IMR-90 (cell line): ENCODE measurements at regions not wholly inside any gene's neighbourhood (a gene's known extent, or its start where the extent isn't known, plus 50 kb on each side); places are given as distances from the start of the nearest gene placed in this dataset.

Experiments
- ATAC-seq: fragments of 200-7000 bp; cut with Tn5 transposase; 2 replicates; pipeline ENCODE4 v1.9.1; 2020; ENCODE audit warnings: low read depth, mild to moderate bottlenecking, moderate library complexity
- BruUV-seq: library from RNA; stranded (reverse); fragments of 400-500 nt; replicated peaks from 2 replicates; lab custom pipeline; 2021; lab: Mats Ljungman, UMichigan
- CTCF ChIA-PET: fragments of 300-600 bp; formaldehyde crosslinking; extraction: SDS; loops from one replicate; lab custom pipeline; 2021; ENCODE audit warnings: antibody characterized with exemption; lab: Yijun Ruan, JAX
- POLR2A ChIA-PET: fragments of 300-600 bp; sonication (Branson Sonifier 250); formaldehyde crosslinking; loops from one replicate; lab custom pipeline; 2022; ENCODE audit warnings: antibody characterized with exemption; ENCODE audit not compliant: unreplicated experiment; lab: Charles Lee
- DNase-seq: peaks from one replicate; pipeline ENCODE4 v3.0.0; 2013
- H2AFZ ChIP-seq: replicated peaks from 2 replicates; pipeline ENCODE3; 2013; ENCODE audit warnings: low read length, mild to moderate bottlenecking; ENCODE audit not compliant: poor library complexity
- H2AK5ac ChIP-seq: 2 replicates; pipeline ENCODE4 v1.6.1; 2013; ENCODE audit warnings: low read depth, low read length, inconsistent platforms
- H2AK9ac ChIP-seq: replicated peaks from 2 replicates; pipeline ENCODE3; 2013; ENCODE audit warnings: mild to moderate bottlenecking, low read depth, low read length, moderate library complexity; ENCODE audit not compliant: poor library complexity
- H2BK120ac ChIP-seq: 2 replicates; pipeline ENCODE4 v1.6.1; 2013; ENCODE audit warnings: low read depth, low read length, inconsistent platforms
- H2BK15ac ChIP-seq: 3 replicates; pipeline ENCODE4 v1.6.1; 2013; ENCODE audit warnings: low read depth, low read length, inconsistent platforms
- H2BK20ac ChIP-seq: 2 replicates; pipeline ENCODE4 v1.6.1; 2013; ENCODE audit warnings: low read depth, mild to moderate bottlenecking, inconsistent platforms, low read length, moderate library complexity
- H2BK5ac ChIP-seq: 2 replicates; pipeline ENCODE4 v1.6.1; 2013; ENCODE audit warnings: mild to moderate bottlenecking, low read depth, low read length, inconsistent platforms; ENCODE audit not compliant: poor library complexity, severe bottlenecking
- H3K14ac ChIP-seq: replicated peaks from 2 replicates; pipeline ENCODE4 v1.6.1; 2013; ENCODE audit warnings: low read depth, low read length, inconsistent platforms
- H3K18ac ChIP-seq: 2 replicates; pipeline ENCODE4 v1.6.1; 2013; ENCODE audit warnings: low read depth, low read length, control low read depth
- H3K23ac ChIP-seq: 2 replicates; pipeline ENCODE4 v1.6.1; 2013; ENCODE audit warnings: low read depth, low read length, inconsistent platforms
- H3K27ac ChIP-seq: 2 replicates; pipeline ENCODE4 v1.5.1; 2013; ENCODE audit warnings: mild to moderate bottlenecking, control low read depth, low read length; ENCODE audit not compliant: insufficient read depth
- H3K27me3 ChIP-seq: 2 replicates; pipeline ENCODE4 v1.6.1; 2013; ENCODE audit warnings: low read length; ENCODE audit not compliant: control insufficient read depth, insufficient read depth
- H3K36me3 ChIP-seq: 2 replicates; pipeline ENCODE4 v1.6.1; 2013; ENCODE audit warnings: low read length, mixed read lengths; ENCODE audit not compliant: control insufficient read depth, insufficient read depth
- H3K4ac ChIP-seq: 2 replicates; pipeline ENCODE4 v1.6.1; 2013; ENCODE audit warnings: low read depth, low read length, inconsistent platforms
- H3K4me1 ChIP-seq: 2 replicates; pipeline ENCODE4 v1.6.1; 2013; ENCODE audit warnings: low read length, mixed read lengths; ENCODE audit not compliant: control insufficient read depth, insufficient read depth
- H3K4me2 ChIP-seq: 2 replicates; pipeline ENCODE4 v1.6.1; 2013; ENCODE audit warnings: low read depth, mild to moderate bottlenecking, control low read depth, low read length, moderate library complexity
- H3K4me3 ChIP-seq: 2 replicates; pipeline ENCODE4 v1.5.1; 2013; ENCODE audit warnings: low read depth, mild to moderate bottlenecking, control low read depth, low read length, moderate library complexity; ENCODE audit not compliant: insufficient read depth
- H3K56ac ChIP-seq: 2 replicates; pipeline ENCODE4 v1.6.1; 2013; ENCODE audit warnings: low read length, inconsistent platforms; ENCODE audit not compliant: insufficient read depth; ENCODE audit errors: extremely low read depth
- H3K79me1 ChIP-seq, 2 experiments: 2 replicates each; pipeline ENCODE4 v1.6.1; 2013; ENCODE audit warnings: low read length in 2 of 2, inconsistent platforms in 1 of 2, low read depth in 1 of 2
- H3K9ac ChIP-seq: 2 replicates; pipeline ENCODE4 v1.6.1; 2013; ENCODE audit warnings: low read depth, low read length, control low read depth
- H3K9me1 ChIP-seq: 2 replicates; pipeline ENCODE4 v1.6.1; 2013; ENCODE audit warnings: low read length, inconsistent platforms; ENCODE audit not compliant: insufficient read depth
- H3K9me3 ChIP-seq: 2 replicates; pipeline ENCODE4 v1.6.1; 2013; ENCODE audit warnings: low read length; ENCODE audit not compliant: control insufficient read depth, insufficient read depth
- H4K20me1 ChIP-seq: 2 replicates; pipeline ENCODE4 v1.6.1; 2013; ENCODE audit warnings: low read length, inconsistent platforms; ENCODE audit not compliant: insufficient read depth
- H4K5ac ChIP-seq: 2 replicates; pipeline ENCODE4 v1.6.1; 2013; ENCODE audit warnings: mild to moderate bottlenecking, low read depth, low read length, control low read depth
- H4K8ac ChIP-seq, 2 experiments: 2 replicates each; pipeline ENCODE4 v1.6.1; 2013; ENCODE audit warnings: low read depth in 2 of 2, low read length in 2 of 2, control low read depth in 1 of 2, inconsistent platforms in 1 of 2
- H4K91ac ChIP-seq: 2 replicates; pipeline ENCODE4 v1.6.1; 2013; ENCODE audit warnings: low read depth, low read length, inconsistent platforms; ENCODE audit not compliant: insufficient read depth
- BHLHE40 ChIP-seq: fragments of 150-350 bp; IDR thresholded peaks from 2 replicates; pipeline ENCODE4 v1.6.1; 2016; ENCODE audit warnings: mild to moderate bottlenecking, low read depth, low read length
- FOS ChIP-seq: fragments of 150-350 bp; IDR thresholded peaks from 2 replicates; pipeline ENCODE4 v1.6.1; 2016; ENCODE audit warnings: low read depth, low read length
- MAFK ChIP-seq: IDR thresholded peaks from 2 replicates; pipeline ENCODE4 v1.6.1; 2012; ENCODE audit warnings: low read depth, low read length, improper control_type of control experiment
- MAZ ChIP-seq: IDR thresholded peaks from 2 replicates; pipeline ENCODE4 v1.6.1; 2012; ENCODE audit warnings: low read depth, mild to moderate bottlenecking, low read length, improper control_type of control experiment, moderate library complexity, borderline replicate concordance
- MXI1 ChIP-seq: IDR thresholded peaks from 2 replicates; pipeline ENCODE4 v1.6.1; 2012; ENCODE audit warnings: low read depth, mild to moderate bottlenecking, low read length, moderate library complexity, borderline replicate concordance
- NFE2L2 ChIP-seq: fragments of 150-350 bp; IDR thresholded peaks from 2 replicates; pipeline ENCODE4 v1.6.1; 2016; ENCODE audit warnings: low read depth, mild to moderate bottlenecking, low read length
- RAD21 ChIP-seq: IDR thresholded peaks from 2 replicates; pipeline ENCODE4 v1.6.1; 2012; ENCODE audit warnings: low read length, improper control_type of control experiment
- RFX5 ChIP-seq: IDR thresholded peaks from 2 replicates; pipeline ENCODE4 v1.8.0; 2012; ENCODE audit warnings: low read depth, mild to moderate bottlenecking, low read length, moderate library complexity
- SMC3 ChIP-seq: fragments of 150-350 bp; IDR thresholded peaks from 2 replicates; pipeline ENCODE4 v1.6.1; 2016; ENCODE audit warnings: low read depth, mild to moderate bottlenecking, antibody characterized with exemption, low read length, moderate library complexity
- WGBS, 2 experiments: methylation state at CpG; one replicate each; pipeline versions ENCODE4 v1.1.5 to v1.1.7; 2013; ENCODE audit warnings: missing lambda C conversion rate in 2 of 2; ENCODE audit not compliant: insufficient read length in 1 of 2; ENCODE audit errors: extremely low coverage in 2 of 2; 5-methylcytosine and 5-hydroxymethylcytosine counted together
- dilution Hi-C: fragments of 300-500 bp; cut with HindIII; formaldehyde crosslinking; loops from one replicate; pipeline ENCODE4 v1.14.3; 2018; ENCODE audit warnings: low sequenced_read_pairs; ENCODE audit not compliant: unreplicated experiment
- in situ Hi-C: fragments of 300-500 bp; cut with MboI; formaldehyde crosslinking; loops from 3 replicates; pipeline ENCODE4 v1.14.3; 2019; ENCODE audit warnings: low sequenced_read_pairs, inconsistent platforms, mixed read lengths
- intact Hi-C: fragments of 100-400 bp; cut with micrococcal nuclease; formaldehyde crosslinking; loops from 2 replicates; pipeline ENCODE4 v1.10.0; 2022
- TF ChIP-seq, protein P1 (sequence below): fragments of 150-350 bp; IDR thresholded peaks from 2 replicates; pipeline ENCODE4 v1.6.1; 2016; ENCODE audit warnings: low read depth, mild to moderate bottlenecking, low read length, moderate library complexity, borderline replicate concordance

DNA sequence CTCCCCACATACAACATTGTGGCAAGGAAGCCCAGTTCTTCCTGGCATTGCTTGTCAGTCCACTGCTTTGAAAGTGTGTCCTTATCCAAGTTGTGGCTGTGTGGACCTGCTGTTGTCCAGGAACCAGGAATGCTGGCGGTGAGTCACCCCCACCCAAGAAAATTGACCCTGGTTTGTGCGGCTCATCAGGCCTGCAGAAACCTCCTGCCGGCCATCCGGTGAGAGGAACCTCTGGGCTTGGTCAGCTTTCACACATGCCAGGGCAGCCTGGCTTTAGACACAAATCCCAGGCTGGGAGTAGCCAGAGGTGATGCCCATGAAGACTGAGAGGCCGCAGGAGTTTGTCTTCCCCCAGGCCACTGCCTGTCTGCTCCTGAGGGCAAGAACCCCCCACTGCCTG lies 223.6 kb downstream of the TTLL2 start:
- ATAC-seq (no peak), DNase-seq (no peak)
- WGBS, 2 experiments = 100% methylated on average over 1 of the region's 5 CpGs; no CpG with 5 or more reads in 1 of the 2 experiments
- no peak for TF ChIP-seq SMC3
- TF ChIP-seq MAFK = no peak
- TF ChIP-seq, protein P1, sequence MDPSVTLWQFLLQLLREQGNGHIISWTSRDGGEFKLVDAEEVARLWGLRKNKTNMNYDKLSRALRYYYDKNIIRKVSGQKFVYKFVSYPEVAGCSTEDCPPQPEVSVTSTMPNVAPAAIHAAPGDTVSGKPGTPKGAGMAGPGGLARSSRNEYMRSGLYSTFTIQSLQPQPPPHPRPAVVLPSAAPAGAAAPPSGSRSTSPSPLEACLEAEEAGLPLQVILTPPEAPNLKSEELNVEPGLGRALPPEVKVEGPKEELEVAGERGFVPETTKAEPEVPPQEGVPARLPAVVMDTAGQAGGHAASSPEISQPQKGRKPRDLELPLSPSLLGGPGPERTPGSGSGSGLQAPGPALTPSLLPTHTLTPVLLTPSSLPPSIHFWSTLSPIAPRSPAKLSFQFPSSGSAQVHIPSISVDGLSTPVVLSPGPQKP = no peak
- no peak for TF ChIP-seq BHLHE40
- TF ChIP-seq RFX5 = no peak
- TF ChIP-seq MXI1 = no peak
- TF ChIP-seq RAD21 = no peak
- no peak for TF ChIP-seq MAZ
- TF ChIP-seq NFE2L2 = no peak
- no peak for TF ChIP-seq FOS
- Histone ChIP-seq H3K79me1 (no peaks in the 10 kb centered on the region), H2AFZ (no peak overlapping the region), H3K23ac (no peak overlapping the region), H3K9me1 (no peaks in the 10 kb centered on the region), H3K9me3 (peaks cover 45% of the 10 kb centered on the region), H2BK5ac (no peak overlapping the region), H3K4me3 (no peak overlapping the region), H4K5ac (no peak overlapping the region), H3K27me3 (no peaks in the 10 kb centered on the region), H4K20me1 (no peaks in the 10 kb centered on the region), H2AK9ac (no peak overlapping the region), H2BK20ac (no peak overlapping the region), H3K18ac (no peak overlapping the region), H3K27ac (no peak overlapping the region), H3K4me1 (no peaks in the 10 kb centered on the region), H2BK120ac (no peak overlapping the region), H3K4me2 (no peak overlapping the region), H3K4ac (no peak overlapping the region), H3K9ac (no peak overlapping the region), H3K36me3 (no peaks in the 10 kb centered on the region), H2BK15ac (no peak overlapping the region), H3K14ac (no peak overlapping the region), H2AK5ac (no peak overlapping the region), H3K56ac (no peak overlapping the region), H4K8ac (no peak overlapping the region), H4K91ac (no peak overlapping the region)
- in situ Hi-C loops (no loop called here), dilution Hi-C loops (no loop called here), intact Hi-C loops (loop anchor here (2.0 kb wide), 1 partner anchor 42 kb away; no protein-coding TSS in a partner anchor)
- CTCF ChIA-PET = no interaction called here
- no TSS peak for BruUV-seq
- POLR2A ChIA-PET = no interaction called here
